ENCODE measurements at regions not wholly inside any gene's neighbourhood (a gene's known extent, or its start where the extent isn't known, plus 50 kb on each side); places are given as distances from the start of the nearest gene placed in this dataset.

DNA sequence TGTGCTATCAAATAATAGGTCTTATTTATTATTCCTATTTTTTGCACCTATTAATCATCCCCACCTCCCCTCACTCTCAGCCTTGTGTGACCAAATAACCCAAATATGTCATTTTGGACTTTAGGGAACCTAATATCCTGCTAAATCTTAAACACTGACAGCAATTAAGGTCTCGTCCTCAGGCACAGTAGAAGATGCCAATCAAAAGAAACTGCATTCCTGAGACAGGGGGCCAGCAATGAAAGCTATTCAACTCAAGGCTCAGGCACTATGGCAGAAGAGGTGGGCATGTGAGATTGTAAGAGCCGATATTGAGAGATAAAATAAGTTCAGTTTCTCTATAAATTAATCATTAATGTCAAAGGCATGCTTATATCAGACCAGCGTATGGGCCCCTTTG is 1437.7 kb upstream of the PCDH9 start:
- TF ChIP-seq EZH2 (IDR thresholded peaks at IDR 0.05) (no peak), POLR2AphosphoS5 (IDR thresholded peaks at IDR 0.05; ENCODE audit: borderline replicate concordance, low read depth, low read length) (no peak)

Data from SK-N-MC (cell line).